K562 (cell line): ENCODE measurements at regions not wholly inside any gene's neighbourhood (a gene's known extent, or its start where the extent isn't known, plus 50 kb on each side); places are given as distances from the start of the nearest gene placed in this dataset.

Experiments
- ATAC-seq: fragments of 200-7000 bp; cut with Tn5 transposase; 3 replicates; pipeline ENCODE4 v1.9.1; 2020; ENCODE audit warnings: moderate library complexity
- BruUV-seq: library from RNA; stranded (reverse); fragments of 400-500 nt; replicated peaks from 2 replicates; lab custom pipeline; 2021; lab: Mats Ljungman, UMichigan
- CTCF ChIA-PET: fragments of 300-600 bp; formaldehyde crosslinking; extraction: SDS; loops from one replicate; lab custom pipeline; 2021; ENCODE audit warnings: low intra/inter-chr PET ratio; lab: Yijun Ruan, JAX
- POLR2A ChIA-PET: fragments of 300-600, 350-650 bp; sonication (Branson Sonifier 250); formaldehyde crosslinking; extraction: SDS; loops from one replicate; lab custom pipeline; 2021; ENCODE audit warnings: antibody characterized with exemption, inconsistent platforms; lab: Yijun Ruan, JAX
- DNase-seq, 4 experiments: peaks; one replicate each; pipeline versions ENCODE4 v3.0.0 to v3.0.0-alpha.2; 2011 to 2018; ENCODE audit warnings: low spot score in 3 of 4, mixed read lengths in 3 of 4; ENCODE audit errors: extremely low read depth in 1 of 4
- FAIRE-seq: peaks from 2 replicates; lab custom pipeline; 2011; peaks lifted over from hg19 to GRCh38; lab: Jason Lieb, UNC
- H2AFZ ChIP-seq: 2 replicates; pipeline ENCODE4 v1.6.0; 2011; ENCODE audit warnings: low read depth, low read length, control low read depth, inconsistent platforms
- H3K27ac ChIP-seq: fragments of 200-600 bp; 3 replicates; pipeline ENCODE4 v1.8.0; 2011; ENCODE audit warnings: low read depth, mild to moderate bottlenecking, control low read depth, inconsistent platforms, low read length, moderate library complexity, mixed read lengths; ENCODE audit errors: extremely low read depth
- H3K27me3 ChIP-seq, 2 experiments: fragments of 300-600 bp in 1 of 2; 2 replicates in 1 of 2; 3 replicates in 1 of 2; pipeline versions ENCODE4 v1.6.0 to v1.8.0; 2011; ENCODE audit warnings: inconsistent platforms in 2 of 2, low read length in 2 of 2, mild to moderate bottlenecking in 1 of 2, mixed read lengths in 1 of 2, moderate library complexity in 1 of 2; ENCODE audit not compliant: control insufficient read depth in 2 of 2, insufficient read depth in 2 of 2
- H3K36me3 ChIP-seq: fragments of 300-600 bp; 3 replicates; pipeline ENCODE4 v1.8.0; 2011; ENCODE audit warnings: mild to moderate bottlenecking, low read length, inconsistent platforms; ENCODE audit not compliant: control insufficient read depth, insufficient read depth
- H3K4me1 ChIP-seq, 2 experiments: fragments of 200-600 bp in 1 of 2; replicated peaks in 1 of 2; 2 replicates in 1 of 2; 3 replicates in 1 of 2; pipeline versions ENCODE4 v1.5.1 to v1.8.0; 2011; ENCODE audit warnings: inconsistent platforms in 2 of 2, low read length in 2 of 2, mild to moderate bottlenecking in 1 of 2, mixed read lengths in 1 of 2, moderate library complexity in 1 of 2; ENCODE audit not compliant: control insufficient read depth in 2 of 2, insufficient read depth in 2 of 2
- H3K4me2 ChIP-seq: 2 replicates; pipeline ENCODE4 v1.6.1; 2011; ENCODE audit warnings: low read length, control low read depth, inconsistent platforms, mixed read lengths; ENCODE audit not compliant: insufficient read depth
- H3K4me3 ChIP-seq: fragments of 200-600 bp; sonication (generic), shearing (Covaris generic); 2 replicates; pipeline ENCODE4 v1.5.1; 2016; ENCODE audit warnings: control low read depth, inconsistent platforms
- H3K79me2 ChIP-seq: fragments of 200-600 bp; 3 replicates; pipeline ENCODE4 v1.8.0; 2011; ENCODE audit warnings: low read length, inconsistent platforms; ENCODE audit not compliant: control insufficient read depth, insufficient read depth
- H3K9ac ChIP-seq, 2 experiments: 2 replicates each; pipeline versions ENCODE4 v1.6.0 to v1.6.1; 2011; ENCODE audit warnings: low read depth in 2 of 2, low read length in 2 of 2, control low read depth in 1 of 2, inconsistent platforms in 1 of 2, mild to moderate bottlenecking in 1 of 2, mixed read lengths in 1 of 2; ENCODE audit not compliant: insufficient read depth in 1 of 2
- H3K9me1 ChIP-seq: one replicate; pipeline ENCODE4 v1.6.0; 2011; ENCODE audit warnings: inconsistent platforms, mild to moderate bottlenecking, low read length, moderate library complexity; ENCODE audit not compliant: control insufficient read depth, insufficient read depth
- H3K9me3 ChIP-seq: replicated peaks from 2 replicates; pipeline ENCODE4 v1.5.1; 2011; ENCODE audit warnings: low read depth, low read length, inconsistent platforms; ENCODE audit not compliant: control insufficient read depth, insufficient read depth
- H4K20me1 ChIP-seq: replicated peaks from 2 replicates; pipeline ENCODE4 v1.6.1; 2011; ENCODE audit warnings: low read length, inconsistent platforms, mixed read lengths; ENCODE audit not compliant: control insufficient read depth, insufficient read depth
- ASH1L ChIP-seq: fragments of 450-650 bp; IDR thresholded peaks from 2 replicates; pipeline ENCODE4 v1.6.1; 2018; ENCODE audit warnings: borderline replicate concordance, mild to moderate bottlenecking, low read depth; ENCODE audit not compliant: partially characterized antibody
- CBX5 ChIP-seq: IDR thresholded peaks from 2 replicates; pipeline ENCODE4 v1.6.1; 2014; ENCODE audit warnings: low read depth, borderline replicate concordance
- CREB5 ChIP-seq: fragments of 250-450 bp; sonication (Bioruptor Pico); IDR thresholded peaks from 2 replicates; pipeline ENCODE4 v1.5.0; 2020; ENCODE audit warnings: mild to moderate bottlenecking
- GABPB1 ChIP-seq: sonication (generic); formaldehyde crosslinking; IDR thresholded peaks from 2 replicates; pipeline ENCODE4 v1.8.0; 2022; ENCODE audit warnings: mild to moderate bottlenecking, missing genetic modification reagents
- GTF2B ChIP-seq: IDR thresholded peaks from 2 replicates; pipeline ENCODE4 v1.6.1; 2011; ENCODE audit not compliant: insufficient read length; ENCODE audit errors: extremely low read depth
- HMGN3 ChIP-seq: IDR thresholded peaks from 2 replicates; pipeline ENCODE4 v1.6.1; 2011; ENCODE audit warnings: borderline replicate concordance, low read depth, mild to moderate bottlenecking, mixed read lengths, low read length; ENCODE audit not compliant: insufficient read length; ENCODE audit errors: extremely low read depth
- RBM34 ChIP-seq: fragments of 200-400 bp; formaldehyde crosslinking; IDR thresholded peaks from 2 replicates; pipeline ENCODE4 v1.6.1; 2018; ENCODE audit warnings: low read length, borderline replicate concordance; ENCODE audit not compliant: insufficient read depth
- SP2 ChIP-seq: IDR thresholded peaks from 2 replicates; pipeline ENCODE4 v1.6.1; 2011; ENCODE audit warnings: mild to moderate bottlenecking, low read depth, low read length, moderate library complexity; ENCODE audit not compliant: poor library complexity, severe bottlenecking; ENCODE audit errors: extremely low read depth
- TCF15 ChIP-seq: fragments of 250-450 bp; sonication (Bioruptor Pico); IDR thresholded peaks from 2 replicates; pipeline ENCODE4 v1.8.0; 2022; ENCODE audit warnings: moderate library complexity, mild to moderate bottlenecking, inconsistent platforms
- ZBTB49 ChIP-seq: sonication (generic); formaldehyde crosslinking; IDR thresholded peaks from 2 replicates; pipeline ENCODE4 v1.8.0; 2022; ENCODE audit warnings: missing genetic modification reagents, mild to moderate bottlenecking, borderline replicate concordance
- ZNF165 ChIP-seq: fragments of 250-450 bp; sonication (Bioruptor Pico); IDR thresholded peaks from 2 replicates; pipeline ENCODE4 v1.4.0; 2020; ENCODE audit warnings: borderline replicate concordance
- ZSCAN29 ChIP-seq: fragments of 450-650 bp; IDR thresholded peaks from 2 replicates; pipeline ENCODE4 v1.6.1; 2017
- WGBS: fragments of 100-300 bp; shearing (Covaris generic); methylation state at CpG from one replicate; pipeline ENCODE4 v1.1.6; 2016; ENCODE audit warnings: low coverage, mixed read lengths; ENCODE audit not compliant: insufficient coverage; ENCODE audit errors: missing lambda C conversion rate; 5-methylcytosine and 5-hydroxymethylcytosine counted together
- in situ Hi-C: fragments of 300-500 bp; cut with MboI; formaldehyde crosslinking; loops from 4 replicates; pipeline ENCODE4 v1.15.0; 2018; ENCODE audit warnings: inconsistent platforms, mixed read lengths
- intact Hi-C: fragments of 100-400 bp; cut with micrococcal nuclease; formaldehyde crosslinking; loops from 2 replicates; pipeline ENCODE4 v1.14.2; 2022
- TF ChIP-seq, protein P1 (sequence below): sonication (generic); formaldehyde crosslinking; IDR thresholded peaks from 2 replicates; pipeline ENCODE4 v1.8.0; 2022; ENCODE audit warnings: mild to moderate bottlenecking, missing genetic modification reagents
- TF ChIP-seq, protein P2 (sequence below): fragments of 450-650 bp; IDR thresholded peaks from one replicate; pipeline ENCODE4 v1.6.1; 2018; ENCODE audit warnings: mild to moderate bottlenecking, moderate library complexity; ENCODE audit not compliant: partially characterized antibody

GRCh38 chr1:105779727-105780126 is 1276.7 kb upstream of the PRMT6 start (continued):
- TF ChIP-seq TCF15 = no peak
- no peak for TF ChIP-seq ZNF165
- no peak for TF ChIP-seq GABPB1
- no peak for TF ChIP-seq SP2
- no peak for TF ChIP-seq CREB5 (CRISPR knock-in tag)
- TF ChIP-seq ZSCAN29 = no peak
- TF ChIP-seq HMGN3 = no peak
- TF ChIP-seq ASH1L = no peak
- no peak for TF ChIP-seq GTF2B

- CTCF ChIA-PET = no interaction called here
- H3K27ac ChIP-seq = no peak overlapping the region
- no peaks in the 10 kb centered on the region for H3K36me3 ChIP-seq
- no peak for ATAC-seq
- H3K9me1 ChIP-seq = no peaks in the 10 kb centered on the region
- no peaks in the 10 kb centered on the region for H3K27me3 ChIP-seq
- no peak overlapping the region for H3K9ac ChIP-seq
- 5% methylated on average over 2 of the region's 2 CpGs for WGBS
- H3K4me3 ChIP-seq = no peak overlapping the region
- POLR2A ChIA-PET = no interaction called here
- in situ Hi-C loops = no loop called here
- no peaks in the 10 kb centered on the region for H4K20me1 ChIP-seq
- FAIRE-seq = no peak
- no TSS peak for BruUV-seq
- H3K79me2 ChIP-seq = no peaks in the 10 kb centered on the region
- no peaks in the 10 kb centered on the region for H3K9me3 ChIP-seq
- no peak overlapping the region for H2AFZ ChIP-seq
- no peak for DNase-seq
- intact Hi-C loops = no loop called here
- H3K4me1 ChIP-seq = no peaks in the 10 kb centered on the region
- H3K4me2 ChIP-seq = no peak overlapping the region
- TF ChIP-seq, protein P1, sequence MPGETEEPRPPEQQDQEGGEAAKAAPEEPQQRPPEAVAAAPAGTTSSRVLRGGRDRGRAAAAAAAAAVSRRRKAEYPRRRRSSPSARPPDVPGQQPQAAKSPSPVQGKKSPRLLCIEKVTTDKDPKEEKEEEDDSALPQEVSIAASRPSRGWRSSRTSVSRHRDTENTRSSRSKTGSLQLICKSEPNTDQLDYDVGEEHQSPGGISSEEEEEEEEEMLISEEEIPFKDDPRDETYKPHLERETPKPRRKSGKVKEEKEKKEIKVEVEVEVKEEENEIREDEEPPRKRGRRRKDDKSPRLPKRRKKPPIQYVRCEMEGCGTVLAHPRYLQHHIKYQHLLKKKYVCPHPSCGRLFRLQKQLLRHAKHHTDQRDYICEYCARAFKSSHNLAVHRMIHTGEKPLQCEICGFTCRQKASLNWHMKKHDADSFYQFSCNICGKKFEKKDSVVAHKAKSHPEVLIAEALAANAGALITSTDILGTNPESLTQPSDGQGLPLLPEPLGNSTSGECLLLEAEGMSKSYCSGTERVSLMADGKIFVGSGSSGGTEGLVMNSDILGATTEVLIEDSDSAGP (CRISPR knock-in tag) = no peak
- TF ChIP-seq ZBTB49 (CRISPR knock-in tag) (no peak), RBM34 (no peak), CBX5 (no peak)
- TF ChIP-seq, protein P2, sequence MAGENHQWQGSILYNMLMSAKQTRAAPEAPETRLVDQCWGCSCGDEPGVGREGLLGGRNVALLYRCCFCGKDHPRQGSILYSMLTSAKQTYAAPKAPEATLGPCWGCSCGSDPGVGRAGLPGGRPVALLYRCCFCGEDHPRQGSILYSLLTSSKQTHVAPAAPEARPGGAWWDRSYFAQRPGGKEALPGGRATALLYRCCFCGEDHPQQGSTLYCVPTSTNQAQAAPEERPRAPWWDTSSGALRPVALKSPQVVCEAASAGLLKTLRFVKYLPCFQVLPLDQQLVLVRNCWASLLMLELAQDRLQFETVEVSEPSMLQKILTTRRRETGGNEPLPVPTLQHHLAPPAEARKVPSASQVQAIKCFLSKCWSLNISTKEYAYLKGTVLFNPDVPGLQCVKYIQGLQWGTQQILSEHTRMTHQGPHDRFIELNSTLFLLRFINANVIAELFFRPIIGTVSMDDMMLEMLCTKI = no peak
Observed at GRCh38 chr1:105785021-105785420, 1271.5 kb upstream of the PRMT6 start.
